HepG2 (cell line): ENCODE measurements at regions not wholly inside any gene's neighbourhood (a gene's known extent, or its start where the extent isn't known, plus 50 kb on each side); places are given as distances from the start of the nearest gene placed in this dataset.

Experiments used
- ATAC-seq: fragments of 200-7000 bp; cut with Tn5 transposase; 3 replicates; pipeline ENCODE4 v1.9.1; 2020; ENCODE audit warnings: mild to moderate bottlenecking, moderate library complexity
- BruUV-seq: library from RNA; stranded (reverse); fragments of 400-500 nt; replicated peaks from 2 replicates; lab custom pipeline; 2021; lab: Mats Ljungman, UMichigan
- CTCF ChIA-PET: fragments of 300-600 bp; formaldehyde crosslinking; extraction: SDS; loops from one replicate; lab custom pipeline; 2021; ENCODE audit warnings: low total read pairs, inconsistent platforms, low intra/inter-chr PET ratio; lab: Yijun Ruan, JAX
- POLR2A ChIA-PET: fragments of 350-600 bp; sonication (Branson Sonifier 250); formaldehyde crosslinking; loops from one replicate; lab custom pipeline; 2020; ENCODE audit warnings: antibody characterized with exemption, inconsistent platforms; lab: Yijun Ruan, JAX
- DNase-seq: peaks from one replicate; pipeline ENCODE4 v3.0.0-alpha.2; 2015; ENCODE audit warnings: low spot score
- FAIRE-seq: peaks from 3 replicates; lab custom pipeline; 2011; peaks lifted over from hg19 to GRCh38; lab: Jason Lieb, UNC
- H2AFZ ChIP-seq: one replicate; pipeline ENCODE4 v1.6.1; 2011; ENCODE audit warnings: low read length, inconsistent platforms
- H3K27ac ChIP-seq: fragments of 300-600 bp; 3 replicates; pipeline ENCODE4 v1.8.0; 2011; ENCODE audit warnings: mixed run types, mild to moderate bottlenecking, mixed read lengths, low read length, inconsistent platforms; ENCODE audit not compliant: insufficient read depth; ENCODE audit errors: extremely low read length
- H3K27me3 ChIP-seq, 2 experiments: fragments of 200-600 bp in 1 of 2; 2 replicates in 1 of 2; 3 replicates in 1 of 2; pipeline versions ENCODE4 v1.6.0 to v1.8.0; 2011; ENCODE audit warnings: low read length in 2 of 2, mild to moderate bottlenecking in 2 of 2, moderate library complexity in 2 of 2, inconsistent platforms in 1 of 2; ENCODE audit not compliant: insufficient read depth in 2 of 2, control insufficient read depth in 1 of 2
- H3K36me3 ChIP-seq, 2 experiments: fragments of 200-600 bp in 1 of 2; replicated peaks in 1 of 2; 2 replicates in 1 of 2; 3 replicates in 1 of 2; pipeline versions ENCODE4 v1.5.1 to v1.8.0; 2011; ENCODE audit warnings: low read length in 2 of 2, inconsistent platforms in 1 of 2; ENCODE audit not compliant: insufficient read depth in 2 of 2, control insufficient read depth in 1 of 2
- H3K4me1 ChIP-seq: 2 replicates; pipeline ENCODE4 v1.5.1; 2012; ENCODE audit warnings: low read length, inconsistent platforms; ENCODE audit not compliant: insufficient read depth
- H3K4me2 ChIP-seq: 2 replicates; pipeline ENCODE4 v1.6.0; 2011; ENCODE audit warnings: low read depth, low read length, inconsistent platforms
- H3K4me3 ChIP-seq, 3 experiments: fragments of 200-600 bp in 1 of 3; sonication (generic), shearing (Covaris generic) in 1 of 3; replicated peaks in 1 of 3; 2 replicates each; pipeline ENCODE4 v1.5.1; 2011 to 2016; ENCODE audit warnings: low read length in 3 of 3, inconsistent platforms in 2 of 3, low read depth in 2 of 3, mild to moderate bottlenecking in 2 of 3, control low read depth in 1 of 3, mixed read lengths in 1 of 3; ENCODE audit not compliant: insufficient read depth in 1 of 3
- H3K79me2 ChIP-seq: one replicate; pipeline ENCODE4 v1.6.1; 2011; ENCODE audit warnings: low read length, inconsistent platforms; ENCODE audit not compliant: insufficient read depth
- H3K9ac ChIP-seq: 2 replicates; pipeline ENCODE4 v1.6.0; 2011; ENCODE audit warnings: mild to moderate bottlenecking, low read depth, low read length, inconsistent platforms; ENCODE audit not compliant: insufficient read depth
- H3K9me3 ChIP-seq: 2 replicates; pipeline ENCODE4 v1.5.1; 2012; ENCODE audit warnings: mild to moderate bottlenecking, low read length
- H4K20me1 ChIP-seq: 2 replicates; pipeline ENCODE4 v1.6.0; 2011; ENCODE audit warnings: inconsistent platforms, mild to moderate bottlenecking, low read length, moderate library complexity; ENCODE audit not compliant: insufficient read depth
- ATAD3A ChIP-seq: sonication (generic); formaldehyde crosslinking; IDR thresholded peaks from 2 replicates; pipeline ENCODE4 v1.4.0; 2020; ENCODE audit warnings: missing genetic modification reagents
- FOXA3 ChIP-seq: IDR thresholded peaks from 2 replicates; pipeline ENCODE4 v1.6.1; 2016; ENCODE audit warnings: missing genetic modification reagents, missing compliant biosample characterization
- FOXM1 ChIP-seq: sonication (generic); formaldehyde crosslinking; IDR thresholded peaks from 2 replicates; pipeline ENCODE4 v1.5.0; 2020; ENCODE audit warnings: missing genetic modification reagents
- NFE2L1 ChIP-seq: sonication (generic); formaldehyde crosslinking; IDR thresholded peaks from 2 replicates; pipeline ENCODE4 v1.4.0; 2020; ENCODE audit warnings: missing genetic modification reagents, mild to moderate bottlenecking, borderline replicate concordance
- NR2F2 ChIP-seq: IDR thresholded peaks from 2 replicates; pipeline ENCODE4 v1.6.1; 2012; ENCODE audit warnings: low read depth, inconsistent platforms, borderline replicate concordance
- PHF21A ChIP-seq: sonication (generic); formaldehyde crosslinking; IDR thresholded peaks from 2 replicates; pipeline ENCODE4 v1.5.0; 2020; ENCODE audit warnings: mild to moderate bottlenecking, missing genetic modification reagents
- ZFAT ChIP-seq: sonication (generic); formaldehyde crosslinking; conservative IDR thresholded peaks from 2 replicates; pipeline ENCODE4 v1.8.1; 2023; ENCODE audit warnings: missing genetic modification reagents, inconsistent platforms
- ZKSCAN1 ChIP-seq: fragments of 150-350 bp; IDR thresholded peaks from 2 replicates; pipeline ENCODE4 v1.6.1; 2014; ENCODE audit warnings: low read length
- ZMYM4 ChIP-seq: sonication (generic); formaldehyde crosslinking; IDR thresholded peaks from 2 replicates; pipeline ENCODE4 v1.8.1; 2023; ENCODE audit warnings: mild to moderate bottlenecking, missing genetic modification reagents
- ZNF138 ChIP-seq: sonication (generic); formaldehyde crosslinking; IDR thresholded peaks from 2 replicates; pipeline ENCODE4 v1.5.0; 2020; ENCODE audit warnings: mild to moderate bottlenecking, low read depth, missing genetic modification reagents
- ZNF513 ChIP-seq: sonication (generic); formaldehyde crosslinking; conservative IDR thresholded peaks from 2 replicates; pipeline ENCODE4 v1.5.0; 2020; ENCODE audit warnings: missing genetic modification reagents
- WGBS: methylation state at CpG from one replicate; pipeline ENCODE4 v1.1.6; 2017; ENCODE audit warnings: low lambda C conversion rate; 5-methylcytosine and 5-hydroxymethylcytosine counted together
- in situ Hi-C: cut with HindIII; loops from 2 replicates; pipeline ENCODE4 v1.10.0; 2017; ENCODE audit warnings: low pct_unique_long_range_greater_than_20kb; ENCODE audit not compliant: extremely low pct_ligation_motif_present
- intact Hi-C: fragments of 100-400 bp; cut with micrococcal nuclease; formaldehyde crosslinking; loops from one replicate; pipeline ENCODE4 v1.10.0; 2022; ENCODE audit not compliant: unreplicated experiment

DNA sequence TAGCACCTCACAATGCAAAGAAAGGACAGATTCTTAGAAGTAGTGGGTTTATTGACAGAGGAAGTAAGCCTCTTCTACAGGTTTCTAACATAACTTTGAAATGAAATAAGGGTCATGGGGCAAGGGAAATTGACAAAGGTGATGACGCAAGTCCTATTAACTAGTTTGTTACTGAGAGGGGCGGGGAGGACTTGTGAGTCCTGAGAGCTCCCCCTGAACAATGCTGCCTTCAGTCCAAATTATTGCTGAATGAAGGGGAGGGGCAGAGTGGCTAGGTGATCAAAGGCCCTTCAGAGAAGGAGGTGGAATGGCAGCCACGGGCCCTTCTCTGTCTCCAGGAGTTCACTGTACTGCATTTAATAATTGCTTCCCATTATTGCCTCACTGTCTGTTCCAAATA, 390.0 kb downstream of the MEIS1 start:
- TF ChIP-seq NR2F2 (no peak), ZKSCAN1 (no peak), ATAD3A (no peak), FOXM1 (CRISPR knock-in tag) (no peak), NFE2L1 (CRISPR knock-in tag) (no peak), ZNF513 (CRISPR knock-in tag) (no peak), FOXA3 (CRISPR knock-in tag) (no peak), ZMYM4 (CRISPR knock-in tag) (no peak), ZFAT (no peak), ZNF138 (CRISPR knock-in tag) (no peak), PHF21A (no peak)
- H3K36me3 ChIP-seq: no peaks in the 10 kb centered on the region
- H3K79me2 ChIP-seq: no peaks in the 10 kb centered on the region
- H3K4me3 ChIP-seq: no peak overlapping the region
- 0 out of 2 replicates have a peak, but pooled peaks cover 7% of the 10 kb centered on the region for H3K4me1 ChIP-seq
- H3K9ac ChIP-seq: no peak overlapping the region
- no peaks in the 10 kb centered on the region for H3K27me3 ChIP-seq
- H3K9me3 ChIP-seq: peaks cover 30% of the 10 kb centered on the region
- DNase-seq: peak; percentile 37
- BruUV-seq: no TSS peak
- in situ Hi-C loops: no loop called here
- no peak overlapping the region for H2AFZ ChIP-seq
- H3K27ac ChIP-seq: no peak overlapping the region
- intact Hi-C loops: no loop called here
- ChIA-PET POLR2A (no interaction called here), CTCF (no interaction called here)
- 7% methylated on average over 3 of the region's 3 CpGs for WGBS
- peak; percentile 32; the same call in 1 of the 3 replicates for ATAC-seq
- H4K20me1 ChIP-seq: no peaks in the 10 kb centered on the region
- H3K4me2 ChIP-seq: no peak overlapping the region
- no peak for FAIRE-seq
